ENCODE measurements at regions not wholly inside any gene's neighbourhood (a gene's known extent, or its start where the extent isn't known, plus 50 kb on each side); places are given as distances from the start of the nearest gene placed in this dataset.
A peak's percentile ranks its signal among the peaks of the same experiment; 100 is the strongest.

GRCh38 chr5:2675548-2675947 lies 75.9 kb downstream of the IRX2 start:
- H3K4me3 Mint-ChIP-seq: no peak overlapping the region
- H3K27me3 Mint-ChIP-seq: no peaks in the 10 kb centered on the region
- no peak for DNase-seq
- no peaks in the 10 kb centered on the region for H3K4me1 Mint-ChIP-seq
- ATAC-seq (ENCODE audit: low read depth in 2 of 2): no peak
- H3K36me3 Mint-ChIP-seq: no peaks in the 10 kb centered on the region
- H3K9me3 Mint-ChIP-seq: peaks cover 0 to 7% (median 4%) of the 10 kb centered on the region in 7 donors
- H3K27ac Mint-ChIP-seq: no peak overlapping the region

GRCh38 chr5:2674456-2674855 lies 77.0 kb downstream of the IRX2 start:
- Mint-ChIP-seq H3K9me3 (peaks cover 0 to 7% (median 4%) of the 10 kb centered on the region in 7 donors), H3K27me3 (no peaks in the 10 kb centered on the region), H3K36me3 (no peaks in the 10 kb centered on the region), H3K27ac (no peak overlapping the region), H3K4me1 (no peaks in the 10 kb centered on the region), H3K4me3 (no peak overlapping the region)
- DNase-seq (no peak), ATAC-seq (ENCODE audit: low read depth in 2 of 2) (no peak)

GRCh38 chr5:2670940-2671339 lies 80.5 kb downstream of the IRX2 start:
- Mint-ChIP-seq H3K9me3 (peaks cover 0 to 1% (median 0%) of the 10 kb centered on the region in 7 donors), H3K36me3 (no peaks in the 10 kb centered on the region), H3K27ac (no peak overlapping the region)

GRCh38 chr5:2669913-2670312 lies 81.6 kb downstream of the IRX2 start:
- no peaks in the 10 kb centered on the region for H3K36me3 Mint-ChIP-seq
- H3K4me3 Mint-ChIP-seq: no peak overlapping the region
- DNase-seq: no peak
- H3K27me3 Mint-ChIP-seq: no peaks in the 10 kb centered on the region
- no peaks in the 10 kb centered on the region for H3K9me3 Mint-ChIP-seq
- H3K4me1 Mint-ChIP-seq: no peaks in the 10 kb centered on the region
- H3K27ac Mint-ChIP-seq: no peak overlapping the region
- no peak for ATAC-seq (ENCODE audit: low read depth in 2 of 2)

More at GRCh38 chr5:2670940-2671339, 80.5 kb downstream of the IRX2 start:
- Mint-ChIP-seq H3K4me3 (no peak overlapping the region), H3K4me1 (no peaks in the 10 kb centered on the region), H3K27me3 (no peaks in the 10 kb centered on the region)
- no peak for ATAC-seq (ENCODE audit: low read depth in 2 of 2)
- no peak for DNase-seq

- Mint-ChIP-seq H3K9me3 (peaks cover 0 to 2% (median 0%) of the 10 kb centered on the region in 7 donors), H3K4me1 (no peaks in the 10 kb centered on the region), H3K4me3 (no peak overlapping the region), H3K27ac (no peak overlapping the region), H3K36me3 (no peaks in the 10 kb centered on the region), H3K27me3 (no peaks in the 10 kb centered on the region)
- DNase-seq (no peak), ATAC-seq (ENCODE audit: low read depth in 2 of 2) (no peak)
Measured at GRCh38 chr5:2669259-2669658, 82.2 kb downstream of the IRX2 start.

- H3K4me3 Mint-ChIP-seq: no peak overlapping the region
- H3K9me3 Mint-ChIP-seq: peaks cover 0 to 5% (median 0%) of the 10 kb centered on the region in 7 donors
- DNase-seq (no peak), ATAC-seq (ENCODE audit: low read depth in 2 of 2) (no peak)
- H3K36me3 Mint-ChIP-seq: no peaks in the 10 kb centered on the region
- H3K4me1 Mint-ChIP-seq: no peaks in the 10 kb centered on the region
- peaks cover 0 to 10% (median 9%) of the 10 kb centered on the region in 3 donors for H3K27me3 Mint-ChIP-seq
- H3K27ac Mint-ChIP-seq: no peak overlapping the region
Measured at GRCh38 chr5:2666081-2666480, 85.4 kb downstream of the IRX2 start.

- ATAC-seq (ENCODE audit: low read depth in 2 of 2) (no peak), DNase-seq (no peak)
- no peaks in the 10 kb centered on the region for H3K4me1 Mint-ChIP-seq
- no peaks in the 10 kb centered on the region for H3K36me3 Mint-ChIP-seq
- peaks cover 0 to 5% (median 3%) of the 10 kb centered on the region in 7 donors for H3K9me3 Mint-ChIP-seq
- H3K27ac Mint-ChIP-seq: no peak overlapping the region
- peaks cover 0 to 10% (median 9%) of the 10 kb centered on the region in 3 donors for H3K27me3 Mint-ChIP-seq
- no peak overlapping the region for H3K4me3 Mint-ChIP-seq
Measured at GRCh38 chr5:2663489-2663888, 88.0 kb downstream of the IRX2 start.

GRCh38 chr5:2660315-2660714 lies 91.2 kb downstream of the IRX2 start:
- Mint-ChIP-seq H3K4me3 (no peak overlapping the region), H3K9me3 (peaks cover 0 to 5% (median 4%) of the 10 kb centered on the region in 7 donors), H3K36me3 (no peaks in the 10 kb centered on the region), H3K27ac (no peak overlapping the region), H3K27me3 (peaks cover 0 to 10% (median 9%) of the 10 kb centered on the region in 3 donors), H3K4me1 (no peaks in the 10 kb centered on the region)
- ATAC-seq (ENCODE audit: low read depth in 2 of 2) (no peak), DNase-seq (no peak)

- H3K9me3 Mint-ChIP-seq: peaks cover 0 to 5% (median 3%) of the 10 kb centered on the region in 7 donors
- no peak overlapping the region for H3K27ac Mint-ChIP-seq
- H3K36me3 Mint-ChIP-seq: no peaks in the 10 kb centered on the region
- no peak overlapping the region for H3K4me3 Mint-ChIP-seq
- no peaks in the 10 kb centered on the region for H3K4me1 Mint-ChIP-seq
- DNase-seq (no peak), ATAC-seq (ENCODE audit: low read depth in 2 of 2) (no peak)
- peaks cover 0 to 14% (median 10%) of the 10 kb centered on the region in 3 donors for H3K27me3 Mint-ChIP-seq
Measured at GRCh38 chr5:2658881-2659470, 92.5 kb downstream of the IRX2 start.

- H3K27me3 Mint-ChIP-seq: peaks cover 0 to 10% (median 5%) of the 10 kb centered on the region in 3 donors
- no peaks in the 10 kb centered on the region for H3K36me3 Mint-ChIP-seq
- no peak overlapping the region for H3K4me3 Mint-ChIP-seq
- ATAC-seq (ENCODE audit: low read depth in 2 of 2) (no peak), DNase-seq (no peak)
- peak overlapping the region in 1 of 6 donors; percentile 49 for H3K27ac Mint-ChIP-seq
- no peaks in the 10 kb centered on the region for H3K4me1 Mint-ChIP-seq
- peaks cover 0 to 5% (median 3%) of the 10 kb centered on the region in 7 donors for H3K9me3 Mint-ChIP-seq
Measured at GRCh38 chr5:2658447-2658846, 93.0 kb downstream of the IRX2 start.

GRCh38 chr5:2657151-2657550 lies 94.3 kb downstream of the IRX2 start:
- Mint-ChIP-seq H3K27me3 (peaks cover 0 to 6% (median 0%) of the 10 kb centered on the region in 3 donors), H3K36me3 (no peaks in the 10 kb centered on the region), H3K4me1 (no peaks in the 10 kb centered on the region), H3K9me3 (peaks cover 0 to 5% (median 3%) of the 10 kb centered on the region in 7 donors), H3K27ac (no peak overlapping the region), H3K4me3 (no peak overlapping the region)
- ATAC-seq (ENCODE audit: low read depth in 2 of 2): no peak
- no peak for DNase-seq

GRCh38 chr5:2656206-2656605 lies 95.3 kb downstream of the IRX2 start:
- H3K36me3 Mint-ChIP-seq: no peaks in the 10 kb centered on the region
- H3K4me3 Mint-ChIP-seq: no peak overlapping the region
- no peak for DNase-seq
- H3K27ac Mint-ChIP-seq: no peak overlapping the region
- peaks cover 0 to 6% (median 0%) of the 10 kb centered on the region in 3 donors for H3K27me3 Mint-ChIP-seq
- H3K9me3 Mint-ChIP-seq: peaks cover 0 to 5% (median 3%) of the 10 kb centered on the region in 7 donors
- no peaks in the 10 kb centered on the region for H3K4me1 Mint-ChIP-seq
- ATAC-seq (ENCODE audit: low read depth in 2 of 2): no peak

- Mint-ChIP-seq H3K4me3 (no peak overlapping the region), H3K9me3 (peaks cover 0 to 9% (median 4%) of the 10 kb centered on the region in 7 donors), H3K36me3 (no peaks in the 10 kb centered on the region), H3K27ac (no peak overlapping the region), H3K4me1 (no peaks in the 10 kb centered on the region), H3K27me3 (peaks cover 0 to 6% (median 0%) of the 10 kb centered on the region in 3 donors)
- ATAC-seq (ENCODE audit: low read depth in 2 of 2): no peak
- no peak for DNase-seq
Measured at GRCh38 chr5:2653991-2654390, 97.5 kb downstream of the IRX2 start.

GRCh38 chr5:2651116-2651515 lies 100.4 kb downstream of the IRX2 start:
- Mint-ChIP-seq H3K4me1 (no peaks in the 10 kb centered on the region), H3K4me3 (no peak overlapping the region)

More at GRCh38 chr5:2651116-2651515, 100.4 kb downstream of the IRX2 start:
- Mint-ChIP-seq H3K9me3 (peaks cover 2 to 6% (median 4%) of the 10 kb centered on the region in 7 donors), H3K36me3 (no peaks in the 10 kb centered on the region), H3K27ac (no peak overlapping the region), H3K27me3 (peaks cover 0 to 6% (median 0%) of the 10 kb centered on the region in 3 donors)
- ATAC-seq (ENCODE audit: low read depth in 2 of 2): no peak
- DNase-seq: no peak
